NCI-H2029 (cell line): ENCODE measurements at regions not wholly inside any gene's neighbourhood (a gene's known extent, or its start where the extent isn't known, plus 50 kb on each side); places are given as distances from the start of the nearest gene placed in this dataset.
"Not testable (repeated sequence)": the region's sequence is repeated elsewhere in the genome, so short reads cannot be mapped to it uniquely, and the experiment has no call there.

Experiments
- DNase-seq: peaks from one replicate; lab custom pipeline; 2025; lab: John Stamatoyannopoulos, UW

DNA sequence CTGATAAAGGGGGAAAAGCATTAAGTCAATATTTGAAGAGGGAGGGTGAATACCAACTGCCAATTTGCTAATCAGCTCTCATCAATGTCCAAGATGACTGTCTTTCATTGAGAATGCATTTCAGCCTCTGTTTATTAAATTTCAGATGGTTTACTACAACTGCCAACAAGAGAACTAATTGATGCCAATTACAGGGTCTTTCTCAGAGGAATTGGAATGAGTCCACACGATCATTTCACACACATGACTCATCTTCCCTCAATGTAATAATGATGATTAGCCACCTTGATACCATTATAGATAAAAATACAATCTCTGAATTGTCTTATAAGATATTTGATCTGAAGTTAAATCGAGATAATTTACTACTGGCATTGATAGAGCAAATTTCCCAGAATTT lies 1274.4 kb downstream of the ROBO2 start:
- no peak for DNase-seq

DNA sequence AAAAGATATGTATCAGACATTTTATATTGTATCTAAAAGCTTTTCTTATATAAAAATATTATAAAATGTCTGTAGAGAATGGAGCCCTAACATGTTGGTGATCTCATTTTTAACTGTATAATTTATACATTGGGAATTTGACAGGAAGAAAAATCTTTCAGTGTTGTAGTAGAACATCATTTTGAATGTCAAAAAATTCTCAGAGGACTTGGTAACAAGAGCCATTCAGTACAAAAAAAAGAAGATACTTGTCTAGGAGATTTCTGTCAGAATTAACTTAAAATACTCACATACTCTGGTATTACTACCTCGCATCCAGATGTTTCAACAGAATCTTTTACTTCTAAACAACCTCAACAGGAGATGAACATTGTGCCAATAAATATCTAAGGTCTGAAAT lies 1277.9 kb downstream of the ROBO2 start:
- no peak for DNase-seq

DNA sequence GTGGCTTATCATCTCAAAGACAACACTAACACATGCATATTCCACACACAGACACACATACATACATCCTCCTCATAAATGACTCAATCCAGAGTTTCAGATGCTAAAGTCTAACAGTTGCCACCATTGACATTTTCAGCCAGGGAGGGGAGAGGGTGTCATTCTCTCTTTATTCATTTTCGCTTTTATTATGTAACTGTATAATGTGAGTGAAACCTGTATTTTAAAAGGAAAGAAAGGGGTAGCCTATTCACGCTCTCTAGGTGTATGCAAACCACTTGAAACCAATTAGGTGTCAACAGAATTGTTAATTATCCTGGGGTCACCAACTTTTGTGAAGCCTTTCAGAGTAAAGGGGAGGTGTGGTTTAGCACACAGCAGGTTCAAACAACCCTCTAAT lies 1282.9 kb downstream of the ROBO2 start:
- DNase-seq: no peak

DNA sequence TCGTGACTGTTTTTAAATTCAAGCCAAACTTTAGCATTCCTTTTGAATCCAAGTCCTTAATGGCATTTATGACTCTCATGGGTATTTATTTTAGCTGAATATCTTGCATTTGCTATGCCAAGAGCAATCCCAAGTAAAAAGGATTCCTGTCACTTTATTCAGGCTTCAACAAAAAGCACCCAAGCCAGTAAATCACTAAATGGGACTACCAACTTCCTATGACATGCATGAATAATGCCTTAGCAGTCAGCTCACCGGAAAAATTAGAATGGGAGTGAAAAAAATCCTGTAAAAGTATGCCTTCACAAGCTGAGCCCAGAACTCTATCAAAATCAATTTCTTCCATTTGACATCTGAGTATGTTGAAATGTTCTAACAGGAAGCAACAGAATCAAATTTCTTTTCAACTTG lies 1297.9 kb downstream of the ROBO2 start:
- no peak for DNase-seq

DNA sequence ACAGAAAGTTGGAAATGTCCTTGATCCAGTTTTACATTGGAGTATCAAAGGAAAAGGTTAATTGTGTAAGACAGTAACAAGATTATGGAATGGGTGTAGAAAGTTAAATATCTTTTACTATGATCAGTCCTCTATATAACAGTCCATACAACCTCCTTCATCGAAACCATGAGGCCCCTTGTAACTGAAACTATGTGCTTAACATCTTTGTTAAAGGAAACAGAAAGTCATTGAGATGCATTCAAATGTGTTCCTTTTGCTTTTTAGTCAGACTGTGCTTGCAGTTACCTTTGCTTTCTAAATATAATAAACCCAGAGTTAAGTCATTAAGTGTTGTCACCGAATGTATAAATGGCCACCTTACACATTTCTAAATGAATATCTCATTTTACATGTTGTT lies 1298.5 kb downstream of the ROBO2 start:
- DNase-seq: no peak

DNA sequence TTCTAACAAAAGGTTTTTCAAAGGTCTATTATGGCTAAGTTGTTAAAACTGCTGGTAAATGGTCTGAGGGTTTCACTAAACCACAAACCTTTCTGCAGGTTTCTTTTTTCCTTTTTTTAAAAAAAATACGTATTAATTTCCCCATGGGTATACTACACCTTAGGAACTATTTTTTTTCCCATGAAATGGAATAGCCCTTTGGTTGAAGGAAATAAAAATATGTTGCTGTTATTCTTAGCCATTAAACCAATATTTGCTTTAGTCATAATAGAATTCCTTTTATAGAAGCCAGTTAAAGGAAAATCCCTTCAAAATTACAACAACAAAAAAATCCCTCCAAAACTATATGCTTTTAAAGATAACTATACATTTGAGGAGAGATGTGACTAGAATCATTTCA lies 1303.3 kb downstream of the ROBO2 start:
- DNase-seq: no peak

DNA sequence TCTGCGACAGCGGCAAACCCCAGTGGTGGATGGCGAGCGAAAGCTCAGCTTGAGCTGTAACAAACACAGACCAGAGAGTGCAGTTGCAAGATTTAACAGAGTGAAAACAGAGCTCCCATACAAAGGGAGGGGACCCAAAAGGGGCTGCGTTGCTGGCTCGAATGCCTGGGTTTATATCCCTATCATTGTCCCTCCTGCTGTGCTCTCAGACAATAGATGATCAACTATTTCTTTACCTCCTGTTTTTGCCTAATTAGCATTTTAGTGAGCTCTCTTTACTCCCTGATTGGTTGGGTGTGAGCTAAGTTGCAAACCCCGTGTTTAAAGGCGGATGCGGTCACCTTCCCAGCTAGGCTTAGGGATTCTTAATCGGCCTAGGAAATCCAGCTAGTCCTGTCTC lies 1304.4 kb downstream of the ROBO2 start:
- not testable (repeated sequence) for DNase-seq

DNA sequence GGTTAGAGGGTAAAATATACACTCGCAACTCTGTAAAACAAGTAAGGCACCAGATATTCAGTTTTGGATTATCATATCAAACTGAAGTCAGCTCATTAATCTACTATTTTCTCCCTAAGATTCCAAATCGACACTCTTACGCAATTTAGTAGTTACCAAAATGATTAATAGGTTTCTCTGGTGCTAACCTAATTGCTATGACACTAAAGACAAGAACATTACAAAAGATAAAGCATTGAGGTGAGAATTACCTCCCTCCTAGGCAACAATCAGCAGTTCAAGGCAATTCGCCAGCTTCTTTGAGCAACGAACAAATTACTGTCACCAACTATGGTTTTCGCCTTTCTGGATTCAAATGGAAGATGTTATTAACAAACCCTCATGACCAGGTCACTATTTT lies 1305.0 kb downstream of the ROBO2 start:
- DNase-seq: no peak

DNA sequence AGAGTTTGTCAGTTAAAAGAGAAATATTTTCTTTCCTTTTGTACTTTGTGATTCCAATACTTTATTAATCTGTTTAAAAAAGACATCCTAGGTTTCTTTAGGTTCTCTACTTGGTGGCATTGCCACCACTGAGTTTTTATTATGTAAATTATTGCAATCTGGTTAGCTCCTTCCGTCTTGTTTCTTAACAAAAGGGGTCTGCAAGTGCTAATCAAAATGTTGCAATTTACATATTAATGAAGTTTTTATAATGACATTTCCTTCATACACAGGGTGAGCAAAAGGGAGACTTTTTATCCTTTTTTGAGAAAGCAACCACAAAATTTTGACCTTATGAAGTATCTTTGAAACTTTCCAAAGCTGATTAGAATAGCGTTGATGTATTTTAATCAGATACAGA lies 1307.3 kb downstream of the ROBO2 start:
- DNase-seq: no peak

DNA sequence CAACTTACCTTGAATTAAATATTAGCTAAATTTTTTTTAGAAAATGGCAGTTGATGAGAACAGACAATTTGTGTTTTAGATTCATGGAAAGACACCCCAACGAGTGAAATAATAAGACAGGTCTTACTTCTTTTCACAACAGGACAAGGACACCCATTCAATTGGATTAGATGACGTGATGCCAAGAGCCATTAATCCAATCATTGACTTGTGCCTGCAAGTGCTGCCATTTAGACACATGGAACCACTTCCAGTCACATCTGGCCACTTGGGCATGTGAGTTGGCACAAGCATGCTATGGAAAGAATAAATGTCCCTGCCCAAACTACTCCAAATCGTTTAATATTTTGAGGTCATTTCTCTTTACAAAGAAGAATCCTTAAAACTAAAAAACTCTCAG lies 1308.8 kb downstream of the ROBO2 start:
- no peak for DNase-seq

DNA sequence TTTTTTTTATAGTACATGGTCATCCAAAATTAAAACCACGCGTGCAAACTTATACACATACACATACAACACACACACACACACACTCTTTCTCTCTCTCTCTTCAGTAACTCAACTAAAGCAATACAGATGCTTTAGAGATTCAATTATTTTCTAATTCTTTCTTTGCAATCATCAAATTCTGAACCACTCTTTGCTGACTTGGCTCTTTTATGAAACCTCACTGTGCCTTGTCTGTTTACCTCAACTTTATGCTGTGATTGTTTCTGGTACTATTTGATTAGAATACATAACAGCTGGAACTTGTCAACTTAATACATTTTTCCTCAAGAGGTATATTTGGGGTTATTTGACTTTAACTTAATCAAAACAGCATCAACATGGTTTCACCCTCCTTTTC lies 1309.7 kb downstream of the ROBO2 start:
- no peak for DNase-seq

DNA sequence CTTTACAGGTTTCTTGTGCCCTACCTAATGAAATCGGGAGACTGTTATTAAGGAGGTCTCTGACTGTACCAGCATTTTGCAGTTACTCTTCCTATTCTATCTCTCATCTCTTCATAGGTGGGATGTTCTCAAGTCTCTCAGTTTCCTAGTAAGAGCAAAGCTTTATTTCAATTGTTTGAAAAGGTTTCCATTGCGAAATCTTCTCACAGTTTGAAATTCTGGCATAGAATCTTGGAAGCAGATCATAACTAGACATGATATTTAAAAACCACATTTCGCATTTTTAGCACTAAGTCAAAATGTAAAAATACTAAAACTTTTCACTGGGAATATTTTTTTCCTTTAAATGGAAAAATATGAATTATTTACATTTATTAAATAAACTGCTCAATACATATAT lies 1311.4 kb downstream of the ROBO2 start:
- DNase-seq: no peak

DNA sequence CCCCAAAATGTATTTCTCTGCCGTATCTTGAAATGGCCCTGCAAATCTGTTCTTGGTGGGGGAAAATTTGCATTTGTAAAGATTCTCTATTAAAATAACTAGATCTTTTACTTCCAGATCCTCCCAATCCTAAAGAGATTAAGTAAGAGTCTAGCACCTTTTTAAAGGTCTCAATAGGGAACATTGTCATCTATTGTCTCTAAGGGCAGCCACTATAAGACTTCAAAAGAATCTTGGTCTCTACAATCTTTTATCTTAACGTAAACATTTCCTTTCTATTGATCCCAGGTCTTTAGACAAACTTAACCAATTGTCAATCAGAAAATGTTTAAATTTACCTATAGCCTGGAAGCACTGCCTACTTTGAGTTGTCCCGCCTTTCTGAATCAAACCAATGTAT lies 1313.3 kb downstream of the ROBO2 start:
- no peak for DNase-seq

DNA sequence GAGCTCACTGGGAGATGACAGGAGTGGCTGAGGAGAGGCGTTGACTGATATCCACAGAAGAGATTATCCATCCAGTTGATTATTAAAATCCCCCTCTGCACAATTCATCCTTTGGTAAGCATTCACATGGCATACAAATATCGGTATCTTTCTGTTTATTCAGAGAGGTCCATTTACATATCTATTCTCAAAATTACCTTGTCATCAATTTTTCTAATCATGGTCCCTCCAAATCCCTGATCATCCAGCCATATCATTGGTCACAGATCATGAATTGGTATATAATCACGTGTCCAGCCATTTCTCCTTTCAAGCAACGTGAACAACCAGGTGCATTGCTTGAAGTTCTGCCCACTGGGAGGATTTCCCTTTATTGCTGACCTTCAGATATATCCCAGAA lies 1321.0 kb downstream of the ROBO2 start:
- no peak for DNase-seq

DNA sequence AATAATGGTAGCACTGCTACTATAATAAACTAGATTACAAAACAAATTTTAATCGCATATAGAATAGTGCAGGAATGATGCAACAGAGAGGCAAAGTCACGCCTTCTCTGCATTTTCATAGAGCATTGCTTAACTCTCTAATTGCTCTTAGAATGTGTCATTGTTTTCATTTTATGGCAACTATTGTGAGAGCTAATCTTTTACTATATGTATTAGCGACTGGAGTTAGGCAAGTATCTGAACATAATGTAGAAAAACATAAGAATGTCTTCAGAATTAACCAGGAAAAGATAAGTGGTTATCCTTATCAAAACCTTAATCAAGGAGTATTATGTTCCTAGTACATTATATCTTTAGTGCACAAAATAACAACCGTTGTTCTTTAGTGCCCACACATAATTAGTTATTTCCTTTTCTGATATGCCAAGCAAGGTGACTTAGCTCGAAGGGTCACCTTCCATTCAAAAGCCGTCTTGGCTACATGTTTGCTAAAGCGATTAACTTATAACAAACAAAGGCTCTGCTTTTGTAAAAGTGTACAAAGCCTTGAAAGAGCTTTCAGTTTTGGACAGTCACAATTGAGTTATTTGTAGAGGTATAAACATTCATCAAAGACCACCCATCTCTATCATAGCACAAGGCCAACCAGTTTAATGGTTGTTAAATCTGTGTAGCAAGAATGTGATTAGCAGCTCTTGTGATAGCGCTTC lies 1328.9 kb downstream of the ROBO2 start:
- DNase-seq: no peak

DNA sequence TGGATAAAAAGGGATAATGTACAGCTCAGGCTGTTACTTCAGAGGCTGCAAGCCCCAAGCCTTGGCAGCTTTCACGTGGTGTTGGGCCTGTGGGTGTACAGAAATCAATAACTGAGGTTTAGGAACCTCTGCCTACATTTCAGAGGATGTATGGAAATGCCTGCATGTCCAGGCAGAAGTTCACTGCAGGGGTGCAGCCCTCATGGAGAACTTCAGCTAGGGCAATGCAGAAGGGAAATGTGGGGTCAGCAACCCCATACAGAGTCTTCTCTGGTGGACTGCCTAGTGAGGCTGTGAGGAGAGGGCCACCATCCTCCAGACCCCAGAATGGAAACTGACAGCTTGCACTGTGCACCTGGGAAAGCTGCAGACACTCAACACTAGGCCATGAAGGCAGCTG lies 1350.3 kb downstream of the ROBO2 start:
- no peak for DNase-seq

DNA sequence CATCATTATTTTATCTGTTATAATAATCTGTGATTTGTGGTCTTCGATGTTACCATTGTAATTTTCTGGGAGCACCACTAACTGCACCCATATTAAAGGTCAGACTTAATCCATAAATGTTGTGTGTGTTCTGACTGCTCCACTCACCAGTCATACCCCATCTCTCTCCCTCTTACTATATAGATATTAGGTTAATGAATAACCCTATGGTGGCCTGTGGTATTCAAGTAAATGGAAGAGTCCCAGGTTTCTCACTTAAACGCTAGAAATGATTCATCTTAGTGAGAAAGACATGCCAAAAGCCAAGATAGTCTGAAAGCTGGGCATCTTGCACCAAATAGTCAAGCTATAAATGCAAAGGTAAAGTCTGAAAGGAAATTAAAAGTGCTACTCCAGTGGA lies 1358.5 kb downstream of the ROBO2 start:
- no peak for DNase-seq

DNA sequence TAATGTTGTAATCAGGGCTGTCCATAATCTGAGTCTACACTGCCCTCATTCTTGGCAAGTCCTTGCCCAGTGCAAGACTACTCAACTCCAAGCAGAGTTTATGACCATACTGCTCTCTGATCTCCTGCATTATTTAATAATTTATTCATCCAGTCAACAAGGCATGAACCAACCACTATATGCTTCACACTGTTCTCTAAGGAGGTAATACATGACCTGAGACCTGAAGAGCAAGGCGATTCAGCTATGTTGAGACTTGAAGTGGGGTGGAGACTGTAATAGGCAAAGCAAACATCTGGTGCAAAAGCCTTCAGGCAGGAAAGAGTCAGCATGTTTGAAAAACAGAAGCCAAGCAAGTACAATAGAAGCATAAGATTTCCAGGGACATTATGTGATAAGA lies 1362.8 kb downstream of the ROBO2 start:
- DNase-seq: peak; percentile 2

DNA sequence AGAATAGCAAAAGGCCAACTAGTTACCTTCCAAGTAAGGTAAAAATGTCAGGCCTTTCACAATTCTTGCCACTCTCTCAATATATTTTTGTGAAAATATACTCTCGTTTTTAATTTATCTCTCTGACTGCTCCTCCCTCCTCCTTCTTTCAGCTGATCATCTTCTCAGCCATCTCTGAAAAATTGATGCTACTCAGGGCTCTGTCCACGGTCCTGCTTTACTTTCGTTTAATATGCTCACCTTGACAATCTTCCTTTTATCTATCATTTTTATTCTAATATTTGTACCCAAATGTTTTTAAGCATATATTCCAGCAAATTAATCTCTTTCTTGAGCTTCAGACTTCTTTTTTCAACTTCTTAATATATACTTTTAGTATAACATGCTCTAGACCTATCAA lies 1362.1 kb downstream of the ROBO1 start:
- no peak for DNase-seq

DNA sequence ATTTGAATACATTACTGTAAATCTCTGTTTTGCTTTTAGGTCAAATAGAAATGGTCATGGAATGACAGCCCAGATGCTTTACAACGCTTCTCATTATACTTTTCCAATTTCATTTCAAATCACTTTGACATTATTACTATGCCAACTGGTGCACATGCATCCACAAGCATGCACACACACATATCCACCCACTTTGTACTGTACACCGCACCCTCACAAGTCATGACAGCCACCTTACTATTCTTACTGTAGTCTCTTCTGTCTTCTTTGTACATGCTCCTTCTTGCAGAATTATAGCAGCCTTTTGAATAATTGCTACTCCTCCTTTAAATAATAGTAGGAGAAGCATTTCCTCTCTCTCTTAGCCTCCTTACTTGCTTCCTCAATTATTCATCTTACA lies 1361.4 kb downstream of the ROBO1 start:
- DNase-seq: no peak

DNA sequence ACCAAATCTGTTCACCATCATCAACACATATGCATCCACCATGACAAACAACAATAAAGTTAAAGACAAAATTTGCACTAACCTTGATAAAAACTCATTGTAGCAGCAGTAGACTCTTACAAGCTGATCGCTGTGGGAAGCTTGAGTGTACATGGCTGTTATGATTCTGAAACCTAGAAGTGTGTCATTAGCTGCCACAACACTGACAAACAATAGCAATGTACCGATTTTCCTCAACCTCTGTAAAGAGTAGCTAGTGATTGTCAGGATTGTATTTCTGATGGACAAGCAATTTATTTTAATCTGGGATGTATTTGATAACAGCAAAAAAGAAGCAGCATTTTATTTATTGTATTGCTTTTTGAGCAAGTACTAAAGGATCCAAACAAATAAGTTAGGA lies 1357.7 kb downstream of the ROBO1 start:
- no peak for DNase-seq

DNA sequence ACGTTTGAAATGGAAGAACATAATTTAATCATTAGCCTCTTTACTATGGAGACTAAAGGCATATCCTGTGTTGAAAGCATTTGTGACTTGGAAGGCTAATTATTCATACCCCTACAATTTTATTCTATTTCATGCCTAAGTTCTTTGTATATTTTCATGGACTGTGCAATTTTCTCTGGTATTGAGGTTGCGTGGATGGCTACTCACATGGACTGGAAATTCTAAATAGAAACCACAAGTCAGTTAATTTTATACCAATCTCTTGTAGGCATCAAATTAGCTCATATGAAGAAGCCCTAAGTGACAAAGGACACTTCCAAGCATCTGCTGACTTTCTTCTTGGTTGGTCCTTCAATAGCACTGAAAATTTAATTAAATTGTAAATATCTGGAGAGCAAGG lies 1353.5 kb downstream of the ROBO1 start:
- DNase-seq: no peak

DNA sequence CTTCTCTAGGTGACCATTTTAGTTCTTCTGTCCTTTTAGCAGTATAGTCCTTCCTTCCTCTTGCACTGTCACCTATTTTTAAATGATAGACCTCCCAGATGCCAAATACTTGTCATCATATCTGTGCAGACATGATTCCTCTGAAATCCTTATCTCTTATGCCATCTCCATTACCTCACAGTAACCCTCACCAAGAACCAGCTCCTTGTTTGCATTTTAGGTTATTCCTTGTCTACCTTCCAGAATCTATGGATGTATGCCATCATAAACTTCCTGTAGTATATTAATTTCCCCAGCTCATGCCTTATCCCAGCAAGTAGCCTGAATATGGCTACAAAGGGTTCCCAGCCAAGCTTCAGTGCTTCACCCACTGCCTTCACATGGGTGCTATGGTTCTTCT lies 1347.2 kb downstream of the ROBO1 start:
- DNase-seq: no peak

DNA sequence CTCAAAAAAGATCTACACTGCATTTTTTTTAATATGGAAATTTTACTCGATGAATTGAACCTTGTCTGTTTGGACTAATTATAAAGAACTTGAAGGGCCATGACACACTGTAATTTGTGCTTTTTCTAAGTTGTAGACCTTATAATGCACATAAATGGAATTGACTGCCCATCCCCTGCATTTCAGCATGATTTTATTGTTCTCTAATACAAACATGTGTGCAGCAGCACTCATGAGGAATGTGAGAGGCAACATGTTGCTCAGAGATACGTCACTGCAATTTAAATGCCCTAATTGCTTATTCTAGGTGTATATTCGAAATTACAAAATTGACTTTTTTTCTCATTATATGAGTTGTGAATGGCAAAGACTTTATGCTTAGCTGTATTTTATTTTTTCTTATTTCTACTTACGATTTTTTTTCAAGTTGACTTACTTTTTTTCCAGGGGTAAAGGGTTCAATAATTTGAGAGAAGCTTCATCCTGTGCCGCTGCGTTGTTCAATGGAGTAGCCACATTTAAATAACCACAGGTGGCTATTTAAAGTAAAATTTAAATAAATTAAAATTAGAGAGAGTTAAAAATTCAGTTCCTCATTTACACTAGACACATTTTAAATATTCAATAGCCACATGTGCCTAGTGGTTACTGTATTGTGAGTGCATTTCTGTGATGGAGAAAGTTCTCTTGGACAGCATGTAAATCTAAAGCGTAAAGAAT lies 1346.4 kb downstream of the ROBO1 start:
- no peak for DNase-seq
